GM20000 (cell line): ENCODE measurements at regions not wholly inside any gene's neighbourhood (a gene's known extent, or its start where the extent isn't known, plus 50 kb on each side); places are given as distances from the start of the nearest gene placed in this dataset.

Experiments used
- DNase-seq: peaks from one replicate; pipeline ENCODE4 v3.0.0; 2012; ENCODE audit warnings: low spot score
- CTCF ChIP-seq: IDR thresholded peaks from 2 replicates; pipeline ENCODE4 v1.5.1; 2012; ENCODE audit warnings: mild to moderate bottlenecking, control low read depth; ENCODE audit errors: extremely low read depth, missing control alignments

- no peak for DNase-seq
Measured at GRCh38 chr9:124180557-124180956, 77.2 kb upstream of the NEK6 start.

DNA sequence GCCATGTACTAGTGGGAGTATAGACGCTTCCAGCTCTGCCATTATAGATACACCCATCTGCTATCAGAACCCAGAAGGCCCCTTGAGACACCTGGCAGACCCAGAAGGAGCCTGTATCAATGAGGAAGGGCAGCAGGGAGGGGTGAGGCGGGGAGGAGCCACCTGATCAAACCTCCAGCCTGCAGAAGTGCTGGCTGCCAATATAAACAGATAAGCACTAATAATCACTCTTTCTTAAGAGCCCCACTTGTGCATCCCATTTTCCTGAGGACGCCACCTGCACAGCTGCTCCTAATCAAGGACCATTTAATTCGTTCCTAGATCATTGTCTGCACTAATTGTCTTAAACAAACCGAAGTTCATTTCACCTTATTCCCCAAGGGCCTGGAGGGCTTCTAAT lies 75.0 kb upstream of the NEK6 start:
- no peak for DNase-seq
- no peak for TF ChIP-seq CTCF

More at GRCh38 chr9:124180557-124180956, 77.2 kb upstream of the NEK6 start:
- no peak for TF ChIP-seq CTCF

- no peak for DNase-seq
- TF ChIP-seq CTCF = no peak
Measured at GRCh38 chr9:124183772-124184171, 74.0 kb upstream of the NEK6 start.

GRCh38 chr9:124185413-124185812 lies 72.3 kb upstream of the NEK6 start:
- TF ChIP-seq CTCF = no peak

GRCh38 chr9:124187311-124187710 lies 70.4 kb upstream of the NEK6 start:
- no peak for DNase-seq
- no peak for TF ChIP-seq CTCF

More at GRCh38 chr9:124185413-124185812, 72.3 kb upstream of the NEK6 start:
- DNase-seq = no peak

- DNase-seq = no peak
- TF ChIP-seq CTCF = no peak
Measured at GRCh38 chr9:124188331-124189110, 69.2 kb upstream of the NEK6 start.

DNA sequence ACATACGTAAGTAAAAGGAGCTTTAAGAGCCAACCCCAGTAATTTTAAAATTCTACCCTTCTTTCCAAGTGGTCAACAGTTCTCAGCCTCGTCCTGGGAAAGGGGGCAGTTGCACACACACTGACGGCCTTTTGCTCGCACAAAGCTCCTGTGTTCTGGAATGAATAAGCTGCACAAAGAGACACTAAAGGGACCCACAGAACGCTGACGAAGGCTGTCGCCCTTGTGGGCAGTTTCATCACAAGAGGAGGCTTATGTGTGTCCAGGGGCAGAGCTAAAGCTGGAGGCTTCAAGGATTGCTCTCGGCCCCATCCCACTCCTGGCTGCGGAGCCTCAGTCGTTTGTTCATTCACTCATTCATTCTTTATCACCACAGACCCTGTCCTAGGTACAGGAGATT lies 67.0 kb upstream of the NEK6 start:
- DNase-seq = no peak
- no peak for TF ChIP-seq CTCF
